PC-9 (cell line): ENCODE measurements at regions not wholly inside any gene's neighbourhood (a gene's known extent, or its start where the extent isn't known, plus 50 kb on each side); places are given as distances from the start of the nearest gene placed in this dataset.

Experiments used
- CTCF ChIP-seq: fragments of 200-600 bp; sonication (generic); conservative IDR thresholded peaks from 2 replicates; pipeline ENCODE4 v1.6.1; 2017; ENCODE audit warnings: mixed run types, antibody characterized with exemption, mild to moderate bottlenecking, moderate library complexity
- EZH2 ChIP-seq: fragments of 200-600 bp; sonication (generic); IDR thresholded peaks from 2 replicates; pipeline ENCODE4 v1.8.0; 2017; ENCODE audit warnings: antibody characterized with exemption, low read depth

GRCh38 chr20:6919792-6920468 lies 152.4 kb downstream of the BMP2 start:
- TF ChIP-seq CTCF (no peak), EZH2 (no peak)
